AG09319 (cell line): ENCODE measurements at regions not wholly inside any gene's neighbourhood (a gene's known extent, or its start where the extent isn't known, plus 50 kb on each side); places are given as distances from the start of the nearest gene placed in this dataset.

Experiments
- DNase-seq: peaks from one replicate; pipeline ENCODE4 v3.0.0-alpha.2; 2010; ENCODE audit warnings: low read depth; ENCODE audit errors: extremely low read depth
- TF ChIP-seq, protein P1 (sequence below): IDR thresholded peaks from 2 replicates; pipeline ENCODE4 v1.5.1; 2011; ENCODE audit warnings: low read depth, mild to moderate bottlenecking, inconsistent platforms, low read length, moderate library complexity

DNA sequence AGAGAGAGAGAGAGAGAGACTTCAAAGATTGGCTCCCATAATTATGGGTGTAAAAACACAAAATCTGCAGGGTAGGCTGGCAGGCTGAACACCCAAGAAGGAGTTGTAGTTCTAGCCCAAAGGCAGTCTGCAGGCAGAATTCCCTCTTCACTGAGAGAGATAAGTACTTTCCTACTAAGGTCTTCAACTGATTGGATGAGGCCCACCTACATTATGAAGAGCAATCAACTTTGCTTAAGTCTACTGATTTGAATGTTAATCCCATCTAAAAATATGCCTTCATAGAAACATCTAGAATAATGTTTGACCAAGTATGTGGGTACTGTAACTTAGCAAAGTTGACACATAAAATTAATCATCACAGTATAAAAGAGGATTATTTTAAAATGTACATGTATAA is 949.7 kb downstream of the HACE1 start:
- TF ChIP-seq, protein P1, sequence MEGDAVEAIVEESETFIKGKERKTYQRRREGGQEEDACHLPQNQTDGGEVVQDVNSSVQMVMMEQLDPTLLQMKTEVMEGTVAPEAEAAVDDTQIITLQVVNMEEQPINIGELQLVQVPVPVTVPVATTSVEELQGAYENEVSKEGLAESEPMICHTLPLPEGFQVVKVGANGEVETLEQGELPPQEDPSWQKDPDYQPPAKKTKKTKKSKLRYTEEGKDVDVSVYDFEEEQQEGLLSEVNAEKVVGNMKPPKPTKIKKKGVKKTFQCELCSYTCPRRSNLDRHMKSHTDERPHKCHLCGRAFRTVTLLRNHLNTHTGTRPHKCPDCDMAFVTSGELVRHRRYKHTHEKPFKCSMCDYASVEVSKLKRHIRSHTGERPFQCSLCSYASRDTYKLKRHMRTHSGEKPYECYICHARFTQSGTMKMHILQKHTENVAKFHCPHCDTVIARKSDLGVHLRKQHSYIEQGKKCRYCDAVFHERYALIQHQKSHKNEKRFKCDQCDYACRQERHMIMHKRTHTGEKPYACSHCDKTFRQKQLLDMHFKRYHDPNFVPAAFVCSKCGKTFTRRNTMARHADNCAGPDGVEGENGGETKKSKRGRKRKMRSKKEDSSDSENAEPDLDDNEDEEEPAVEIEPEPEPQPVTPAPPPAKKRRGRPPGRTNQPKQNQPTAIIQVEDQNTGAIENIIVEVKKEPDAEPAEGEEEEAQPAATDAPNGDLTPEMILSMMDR, result no peak
- no peak for DNase-seq

DNA sequence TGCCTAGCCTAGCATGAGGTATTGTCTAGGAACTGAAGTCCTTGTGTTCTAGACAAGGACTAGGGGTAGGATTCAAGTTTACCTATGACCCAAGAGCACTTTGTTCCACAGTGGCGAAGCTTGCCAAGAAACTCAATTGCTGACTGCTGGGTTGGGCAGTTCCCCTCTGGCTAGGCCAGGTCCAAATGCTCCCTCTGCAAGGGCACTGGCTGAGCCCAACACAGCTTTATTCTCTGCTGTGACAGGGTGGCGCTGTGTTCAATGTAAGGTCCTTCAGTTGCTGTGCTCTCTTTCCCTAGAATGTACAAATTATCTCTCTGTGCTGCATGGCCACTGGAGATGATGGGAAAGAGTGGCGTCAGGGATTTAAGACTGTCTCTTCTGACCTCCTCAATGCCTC is 950.8 kb downstream of the HACE1 start:
- no peak for DNase-seq
- TF ChIP-seq, protein P1, result no peak

DNA sequence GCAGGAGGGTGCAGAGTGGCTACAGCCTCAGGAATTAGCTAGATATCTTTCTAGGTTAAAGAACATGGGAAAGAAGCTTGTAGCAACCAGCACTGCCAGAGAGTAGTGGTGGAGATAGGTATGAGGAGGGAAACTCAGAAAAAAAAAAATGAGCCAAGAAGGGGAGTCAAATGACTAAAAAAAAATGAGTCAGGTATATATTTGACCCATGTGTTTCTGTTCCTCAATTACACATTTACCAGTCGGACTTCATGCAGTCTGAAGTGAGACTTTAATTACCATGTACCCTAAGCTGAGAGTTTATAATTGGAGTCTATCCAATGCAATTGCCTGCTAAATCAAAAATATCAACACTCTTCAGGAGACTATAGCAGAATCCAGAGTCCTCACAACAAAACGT is 964.6 kb downstream of the HACE1 start:
- TF ChIP-seq, protein P1, result no peak

DNA sequence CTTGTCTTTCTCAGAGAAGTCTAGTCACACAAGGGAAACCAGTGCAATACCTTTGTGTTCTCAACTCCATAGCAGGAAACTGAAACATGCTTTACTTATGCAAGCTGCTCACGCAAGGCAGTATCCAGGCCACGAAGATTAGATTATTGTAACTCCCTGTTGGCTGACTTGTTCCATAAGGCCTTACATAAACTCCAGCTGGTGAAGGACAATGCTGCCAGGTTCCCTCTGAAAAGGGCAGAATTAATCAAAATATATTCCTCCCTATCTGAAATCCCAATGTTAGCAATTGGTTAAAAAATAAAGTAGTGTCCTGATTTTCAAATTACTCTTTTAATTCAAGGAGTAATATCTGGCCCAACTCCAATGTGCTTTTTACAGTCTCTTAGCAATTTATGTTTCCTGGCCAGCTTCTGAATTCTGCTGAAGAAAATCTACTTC is 966.6 kb downstream of the HACE1 start:
- no peak for DNase-seq

More for the DNA sequence above, 964.6 kb downstream of the HACE1 start:
- DNase-seq, result no peak

DNA sequence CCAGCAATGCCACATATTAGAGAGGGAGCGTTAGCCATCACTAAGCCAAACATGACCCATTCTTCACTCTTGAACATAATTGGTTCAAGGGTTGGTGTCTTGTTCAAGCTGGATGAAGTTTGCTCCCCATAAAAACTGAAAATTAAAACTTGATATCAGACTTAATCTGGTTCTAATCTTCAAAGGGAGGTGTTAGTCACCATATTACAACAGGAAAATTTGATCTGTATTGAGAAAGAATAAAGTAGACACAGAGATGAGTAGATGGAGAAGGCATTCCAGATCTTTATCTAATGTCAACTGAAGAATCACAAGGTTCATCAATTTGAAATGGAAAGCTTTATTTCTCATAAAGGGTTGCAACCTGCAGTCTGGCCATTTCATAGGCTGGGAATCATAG is 972.8 kb downstream of the HACE1 start:
- no peak for DNase-seq
- TF ChIP-seq, protein P1, result no peak

More for the DNA sequence above, 966.6 kb downstream of the HACE1 start:
- TF ChIP-seq, protein P1, result no peak

DNA sequence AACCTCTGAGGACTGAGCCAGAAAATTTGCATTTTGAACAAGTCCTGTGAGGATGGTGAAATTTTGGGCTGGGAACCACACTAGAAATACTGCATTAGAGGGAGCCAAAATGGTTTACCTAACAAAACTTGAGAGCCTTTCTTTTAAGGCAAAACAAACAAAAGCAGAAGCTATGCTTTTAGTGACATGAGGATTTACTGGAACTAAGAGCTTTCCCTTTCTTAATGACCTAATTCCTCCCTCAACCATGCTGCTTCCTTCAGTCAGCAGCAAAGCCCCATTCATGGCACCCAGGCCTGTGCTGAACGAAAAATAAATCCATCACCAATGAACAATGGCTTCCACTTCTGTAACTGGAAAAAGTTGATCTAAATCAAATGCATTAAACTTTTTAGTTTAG is 974.3 kb downstream of the HACE1 start:
- TF ChIP-seq, protein P1, result no peak
- DNase-seq, result no peak

DNA sequence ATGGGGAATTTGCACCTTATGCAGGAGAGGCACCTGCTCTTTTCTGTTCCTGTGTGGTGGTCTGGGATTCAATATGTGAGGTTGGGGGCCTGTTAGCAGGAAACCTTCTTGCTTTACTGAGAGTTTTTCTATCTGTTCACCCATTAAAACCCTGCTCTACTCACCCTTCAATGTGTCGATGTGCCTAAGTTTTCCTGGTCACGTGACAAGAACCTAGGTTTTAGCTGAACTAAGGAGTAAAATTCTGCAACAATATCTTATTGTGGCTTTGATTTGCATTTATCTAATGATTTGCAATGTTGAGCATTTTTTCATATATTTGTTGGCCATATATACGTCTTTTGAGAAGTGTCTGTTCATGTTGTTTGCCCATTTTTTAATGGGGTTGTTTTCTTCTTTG is 979.9 kb downstream of the HACE1 start:
- DNase-seq, result no peak
- TF ChIP-seq, protein P1, result no peak
